Natural killer cell (primary cell): ENCODE measurements at regions not wholly inside any gene's neighbourhood (a gene's known extent, or its start where the extent isn't known, plus 50 kb on each side); places are given as distances from the start of the nearest gene placed in this dataset.

Experiments used
- ATAC-seq, 3 donors: fragments of 150-1000 bp in 2 of 3; fragments of 200-7000 bp in 1 of 3; cut with Tn5 transposase; 1 replicate in 1 of 3; 2 replicates in 2 of 3; pipeline ENCODE4 v1.10.0; 2021; ENCODE audit warnings: mild to moderate bottlenecking in 2 of 3, moderate library complexity in 2 of 3
- DNase-seq, 2 donors: peaks; one replicate each; pipeline versions ENCODE4 v3.0.0 to v3.0.0-alpha.2; 2013 to 2021; ENCODE audit warnings: mixed read lengths in 1 of 2
- H3K27ac ChIP-seq: one replicate; pipeline ENCODE4 v1.5.1; 2013; ENCODE audit warnings: mild to moderate bottlenecking, low read length
- H3K27me3 ChIP-seq: one replicate; pipeline ENCODE4 v1.6.1; 2013; ENCODE audit warnings: low read length; ENCODE audit not compliant: control insufficient read depth, insufficient read depth
- H3K36me3 ChIP-seq: one replicate; pipeline ENCODE4 v1.6.1; 2013; ENCODE audit warnings: low read length; ENCODE audit not compliant: control insufficient read depth, insufficient read depth
- H3K4me1 ChIP-seq: one replicate; pipeline ENCODE4 v1.6.1; 2013; ENCODE audit warnings: low read length; ENCODE audit not compliant: control insufficient read depth, insufficient read depth
- H3K4me3 ChIP-seq: one replicate; pipeline ENCODE4 v1.5.1; 2013; ENCODE audit warnings: low read length
- H3K9me3 ChIP-seq: one replicate; pipeline ENCODE4 v1.6.1; 2013; ENCODE audit warnings: low read length; ENCODE audit not compliant: control insufficient read depth, insufficient read depth
- H3K27ac Mint-ChIP-seq, 2 donors: one replicate each; pipeline ENCODE4 v1.8.0; 2022; ENCODE audit warnings: mild to moderate bottlenecking in 2 of 2, mixed read lengths in 2 of 2, moderate library complexity in 1 of 2
- H3K27me3 Mint-ChIP-seq, 2 donors: one replicate each; pipeline ENCODE4 v1.8.0; 2022; ENCODE audit warnings: low read depth in 2 of 2, mixed read lengths in 2 of 2
- H3K36me3 Mint-ChIP-seq: one replicate; pipeline ENCODE4 v1.8.0; 2022; ENCODE audit warnings: mixed read lengths
- H3K4me1 Mint-ChIP-seq, 2 donors: one replicate each; pipeline ENCODE4 v1.8.0; 2022; ENCODE audit warnings: mixed read lengths in 2 of 2
- H3K4me3 Mint-ChIP-seq: one replicate; pipeline ENCODE4 v1.8.0; 2022; ENCODE audit warnings: mild to moderate bottlenecking, moderate library complexity, mixed read lengths
- H3K9me3 Mint-ChIP-seq, 2 donors: one replicate each; pipeline ENCODE4 v1.8.0; 2022; ENCODE audit warnings: mixed read lengths in 2 of 2
- WGBS: methylation state at CpG from one replicate; pipeline ENCODE4 v1.1.7; 2013; ENCODE audit warnings: missing lambda C conversion rate; ENCODE audit not compliant: insufficient coverage; 5-methylcytosine and 5-hydroxymethylcytosine counted together
- intact Hi-C: fragments of 100-400 bp; cut with micrococcal nuclease; formaldehyde crosslinking; loops from one replicate; pipeline ENCODE4 v1.14.2; 2022
- TF ChIP-seq, protein P1 (sequence below): fragments of 200-600 bp; IDR thresholded peaks from one replicate; pipeline ENCODE4 v1.8.0; 2022; ENCODE audit warnings: antibody characterized with exemption

DNA sequence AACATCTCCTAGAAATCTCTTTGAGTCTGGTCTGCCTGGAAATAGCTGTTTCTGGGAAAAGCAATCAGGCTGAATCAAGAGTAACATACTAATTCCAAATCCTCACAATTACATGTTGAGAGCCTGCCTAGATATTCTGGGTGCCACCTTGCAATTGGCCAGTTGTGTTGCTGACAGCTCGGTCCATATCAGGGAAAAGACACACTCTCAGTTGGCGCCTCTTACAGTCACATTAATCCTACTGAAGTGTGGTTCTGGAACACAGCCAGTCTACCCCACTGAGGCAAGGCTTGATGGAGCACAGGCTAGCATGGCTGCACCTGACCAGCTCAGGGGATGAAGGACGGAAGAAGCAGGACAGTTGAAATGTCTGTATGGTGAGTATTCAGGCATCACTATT lies 121.4 kb upstream of the TAB2 start:
- Mint-ChIP-seq H3K4me3 (no peak overlapping the region), H3K27me3 (no peaks in the 10 kb centered on the region), H3K36me3 (peaks cover 10% of the 10 kb centered on the region), H3K4me1 (no peaks in the 10 kb centered on the region), H3K27ac (no peak overlapping the region), H3K9me3 (peaks cover 2 to 3% of the 10 kb centered on the region in 2 donors)
- Histone ChIP-seq H3K4me1 (no peaks in the 10 kb centered on the region), H3K27ac (no peak overlapping the region), H3K9me3 (peaks cover 14% of the 10 kb centered on the region), H3K27me3 (no peaks in the 10 kb centered on the region), H3K4me3 (no peak overlapping the region), H3K36me3 (no peaks in the 10 kb centered on the region)
- TF ChIP-seq, protein P1, sequence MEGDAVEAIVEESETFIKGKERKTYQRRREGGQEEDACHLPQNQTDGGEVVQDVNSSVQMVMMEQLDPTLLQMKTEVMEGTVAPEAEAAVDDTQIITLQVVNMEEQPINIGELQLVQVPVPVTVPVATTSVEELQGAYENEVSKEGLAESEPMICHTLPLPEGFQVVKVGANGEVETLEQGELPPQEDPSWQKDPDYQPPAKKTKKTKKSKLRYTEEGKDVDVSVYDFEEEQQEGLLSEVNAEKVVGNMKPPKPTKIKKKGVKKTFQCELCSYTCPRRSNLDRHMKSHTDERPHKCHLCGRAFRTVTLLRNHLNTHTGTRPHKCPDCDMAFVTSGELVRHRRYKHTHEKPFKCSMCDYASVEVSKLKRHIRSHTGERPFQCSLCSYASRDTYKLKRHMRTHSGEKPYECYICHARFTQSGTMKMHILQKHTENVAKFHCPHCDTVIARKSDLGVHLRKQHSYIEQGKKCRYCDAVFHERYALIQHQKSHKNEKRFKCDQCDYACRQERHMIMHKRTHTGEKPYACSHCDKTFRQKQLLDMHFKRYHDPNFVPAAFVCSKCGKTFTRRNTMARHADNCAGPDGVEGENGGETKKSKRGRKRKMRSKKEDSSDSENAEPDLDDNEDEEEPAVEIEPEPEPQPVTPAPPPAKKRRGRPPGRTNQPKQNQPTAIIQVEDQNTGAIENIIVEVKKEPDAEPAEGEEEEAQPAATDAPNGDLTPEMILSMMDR, result no peak
- 86% methylated on average over 3 of the region's 3 CpGs for WGBS
- no peak for ATAC-seq
- DNase-seq, result no peak
- intact Hi-C loops, result no loop called here

DNA sequence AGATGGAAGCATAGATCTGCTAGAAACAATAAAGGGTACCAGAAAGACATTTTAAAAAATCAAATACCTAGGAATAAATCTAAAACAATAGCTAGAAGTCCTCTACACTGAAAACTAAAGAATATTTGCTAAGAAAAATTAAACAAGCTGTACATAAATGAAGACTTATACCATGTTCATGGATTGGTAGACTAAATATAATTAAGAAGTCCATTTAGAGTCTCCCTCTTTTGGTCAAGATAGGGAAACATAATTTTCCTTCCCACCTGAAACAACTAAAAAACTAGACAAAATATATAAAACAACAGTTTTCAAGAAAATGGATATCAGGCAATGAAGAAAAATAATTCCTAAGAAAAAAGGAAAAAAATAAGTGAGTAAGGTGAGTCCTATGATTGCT lies 120.0 kb upstream of the TAB2 start:
- TF ChIP-seq, protein P1, result no peak
- Histone ChIP-seq H3K27me3 (no peaks in the 10 kb centered on the region), H3K27ac (no peak overlapping the region), H3K9me3 (peaks cover 14% of the 10 kb centered on the region), H3K36me3 (no peaks in the 10 kb centered on the region), H3K4me3 (no peak overlapping the region), H3K4me1 (no peaks in the 10 kb centered on the region)
- Mint-ChIP-seq H3K27ac (no peak overlapping the region), H3K27me3 (no peaks in the 10 kb centered on the region), H3K9me3 (peaks cover 2 to 3% of the 10 kb centered on the region in 2 donors), H3K36me3 (peaks cover 10% of the 10 kb centered on the region), H3K4me1 (no peaks in the 10 kb centered on the region), H3K4me3 (no peak overlapping the region)
- ATAC-seq (no peak), DNase-seq (no peak)
- intact Hi-C loops, result no loop called here

DNA sequence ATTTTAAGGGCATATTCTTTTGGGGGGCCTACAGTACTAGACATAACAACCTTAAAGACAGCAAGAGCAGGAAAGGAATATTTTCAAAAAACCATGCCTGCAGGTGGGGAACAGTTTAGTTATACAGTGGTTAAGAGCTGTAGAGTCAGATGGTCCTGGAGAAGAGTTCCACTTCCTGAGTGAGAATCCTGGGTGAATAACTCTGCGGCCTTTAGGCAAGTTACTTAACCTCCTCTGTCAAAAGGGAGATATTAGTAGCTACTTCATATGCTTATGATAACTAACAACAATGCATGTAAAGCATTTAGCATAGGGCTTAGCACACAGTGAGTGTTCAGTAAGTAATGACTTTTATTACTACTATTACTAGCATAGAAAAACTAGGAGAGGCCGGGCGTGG lies 119.2 kb upstream of the TAB2 start:
- no peaks in the 10 kb centered on the region for H3K4me1 Mint-ChIP-seq
- H3K27me3 Mint-ChIP-seq, result no peaks in the 10 kb centered on the region
- intact Hi-C loops, result no loop called here
- H3K9me3 Mint-ChIP-seq, result peaks cover 2 to 3% of the 10 kb centered on the region in 2 donors
- no peak for ATAC-seq
- no peak for DNase-seq
- H3K27ac Mint-ChIP-seq, result no peak overlapping the region
- H3K4me3 Mint-ChIP-seq, result no peak overlapping the region
- H3K36me3 ChIP-seq, result no peaks in the 10 kb centered on the region
- H3K27ac ChIP-seq, result no peak overlapping the region
- no peak overlapping the region for H3K4me3 ChIP-seq
- TF ChIP-seq, protein P1, result no peak
- H3K4me1 ChIP-seq, result no peaks in the 10 kb centered on the region
- H3K36me3 Mint-ChIP-seq, result peaks cover 10% of the 10 kb centered on the region
- H3K27me3 ChIP-seq, result no peaks in the 10 kb centered on the region
- WGBS, result 100% methylated on average over 2 of the region's 3 CpGs
- peaks cover 14% of the 10 kb centered on the region for H3K9me3 ChIP-seq

DNA sequence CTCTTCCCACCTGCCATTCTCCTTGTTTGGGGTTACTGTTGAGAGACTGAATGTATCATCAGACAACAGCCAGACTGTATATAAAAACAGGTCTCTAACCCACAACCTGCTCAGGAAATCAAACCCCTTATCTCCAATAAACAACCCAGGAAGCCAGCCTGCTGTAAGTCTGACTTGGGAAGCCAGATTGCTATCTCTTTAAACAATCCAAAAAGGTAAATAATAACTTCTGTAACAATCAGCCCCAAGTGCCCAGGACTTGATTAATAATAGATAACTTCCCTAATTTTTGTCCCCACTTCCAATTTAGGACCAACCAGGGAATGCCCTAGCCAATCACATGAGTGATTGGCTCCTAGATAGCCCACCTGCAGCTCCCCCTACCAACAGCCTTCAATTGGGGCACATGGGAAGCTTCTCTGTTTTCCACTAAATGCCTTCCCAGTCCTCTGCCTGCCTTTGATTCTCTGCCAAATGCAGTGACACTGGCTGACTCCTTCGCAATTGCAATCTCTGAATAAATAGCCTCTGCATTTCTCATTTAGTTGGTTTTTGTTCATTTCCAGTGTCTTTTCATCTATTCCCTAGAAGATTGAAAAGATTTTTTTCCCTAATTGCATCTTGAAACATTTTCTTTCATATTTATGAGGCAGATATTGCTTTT lies 117.1 kb upstream of the TAB2 start:
- DNase-seq (no peak), ATAC-seq (no peak)
- Mint-ChIP-seq H3K27me3 (no peaks in the 10 kb centered on the region), H3K36me3 (peaks cover 10% of the 10 kb centered on the region), H3K4me3 (no peak overlapping the region), H3K4me1 (no peaks in the 10 kb centered on the region), H3K9me3 (peaks cover 2 to 3% of the 10 kb centered on the region in 2 donors), H3K27ac (no peak overlapping the region)
- Histone ChIP-seq H3K9me3 (peaks cover 14% of the 10 kb centered on the region), H3K4me1 (no peaks in the 10 kb centered on the region), H3K36me3 (no peaks in the 10 kb centered on the region), H3K4me3 (no peak overlapping the region), H3K27me3 (no peaks in the 10 kb centered on the region), H3K27ac (no peak overlapping the region)
- intact Hi-C loops, result no loop called here
- TF ChIP-seq, protein P1, result no peak
- WGBS, result 100% methylated on average over 1 of the region's 1 CpG
